AG04450 (cell line): ENCODE measurements at regions not wholly inside any gene's neighbourhood (a gene's known extent, or its start where the extent isn't known, plus 50 kb on each side); places are given as distances from the start of the nearest gene placed in this dataset.

ENCODE experiments used
- CTCF ChIA-PET: fragments of 300-600, 350-600 bp; formaldehyde crosslinking; extraction: SDS; loops from one replicate; lab custom pipeline; 2022; ENCODE audit warnings: antibody characterized with exemption, inconsistent platforms; lab: Charles Lee
- POLR2A ChIA-PET: fragments of 350-600 bp; formaldehyde crosslinking; extraction: SDS; loops from one replicate; lab custom pipeline; 2021; ENCODE audit warnings: antibody characterized with exemption, inconsistent platforms; lab: Yijun Ruan, JAX
- DNase-seq: peaks from one replicate; pipeline ENCODE4 v3.0.0-alpha.2; 2011; ENCODE audit warnings: low read depth, low spot score
- H3K27ac ChIP-seq: one replicate; pipeline ENCODE4 v1.5.1; 2012; ENCODE audit warnings: low read depth, low read length, control low read depth
- H3K27me3 ChIP-seq: one replicate; pipeline ENCODE4 v1.6.0; 2012; ENCODE audit warnings: low read length; ENCODE audit not compliant: control insufficient read depth, insufficient read depth
- H3K4me3 ChIP-seq: 2 replicates; pipeline ENCODE4 v1.5.1; 2011; ENCODE audit warnings: mild to moderate bottlenecking, low read depth, low read length, control low read depth
- H3K9me3 ChIP-seq: 2 replicates; pipeline ENCODE4 v1.5.1; 2012; ENCODE audit warnings: low read length; ENCODE audit not compliant: control insufficient read depth, insufficient read depth
- CTCF ChIP-seq: IDR thresholded peaks from 2 replicates; pipeline ENCODE4 v1.5.1; 2011; ENCODE audit warnings: low read depth, low read length, control low read depth, inconsistent platforms

- Histone ChIP-seq H3K9me3 (0 out of 2 replicates have a peak, but pooled peaks cover 3% of the 10 kb centered on the region), H3K27me3 (no peaks in the 10 kb centered on the region), H3K27ac (no peak overlapping the region), H3K4me3 (no peak overlapping the region)
- CTCF ChIA-PET = interaction anchor here (0.5 to 1.0 kb wide), 3 partner anchors 126 to 378 kb away, joined by 3 to 9 read pairs (median 5); no protein-coding TSS in a partner anchor
- DNase-seq = no peak
- no peak for TF ChIP-seq CTCF
- POLR2A ChIA-PET = no interaction called here
Observed at GRCh38 chr12:107549651-107550480, 135.7 kb upstream of the PWP1 start.

GRCh38 chr12:107551434-107551833 lies 134.2 kb upstream of the PWP1 start:
- POLR2A ChIA-PET = no interaction called here
- no peak for DNase-seq
- CTCF ChIA-PET = interaction anchor here (0.7 kb wide), 1 partner anchor 142 kb away, joined by 3 read pairs; no protein-coding TSS in a partner anchor
- no peak for TF ChIP-seq CTCF
- Histone ChIP-seq H3K4me3 (no peak overlapping the region), H3K27ac (no peak overlapping the region), H3K27me3 (no peaks in the 10 kb centered on the region), H3K9me3 (0 out of 2 replicates have a peak, but pooled peaks cover 3% of the 10 kb centered on the region)

GRCh38 chr12:107552263-107552662 lies 133.3 kb upstream of the PWP1 start:
- no peak overlapping the region for H3K4me3 ChIP-seq
- POLR2A ChIA-PET = no interaction called here
- TF ChIP-seq CTCF = no peak
- H3K27ac ChIP-seq = no peak overlapping the region
- 0 out of 2 replicates have a peak, but pooled peaks cover 3% of the 10 kb centered on the region for H3K9me3 ChIP-seq
- DNase-seq = no peak
- H3K27me3 ChIP-seq = no peaks in the 10 kb centered on the region
- CTCF ChIA-PET = interaction anchor here (0.7 kb wide), 1 partner anchor 143 kb away, joined by 3 read pairs; no protein-coding TSS in a partner anchor

GRCh38 chr12:107553211-107553765 lies 132.3 kb upstream of the PWP1 start:
- ChIA-PET CTCF (no interaction called here), POLR2A (no interaction called here)
- no peak for DNase-seq
- Histone ChIP-seq H3K9me3 (0 out of 2 replicates have a peak, but pooled peaks cover 3% of the 10 kb centered on the region), H3K27ac (no peak overlapping the region), H3K4me3 (no peak overlapping the region), H3K27me3 (no peaks in the 10 kb centered on the region)
- no peak for TF ChIP-seq CTCF

GRCh38 chr12:107554941-107555340 lies 130.7 kb upstream of the PWP1 start:
- POLR2A ChIA-PET = interaction anchor here (0.6 kb wide), 1 partner anchor 808 kb away, joined by 3 read pairs; no protein-coding TSS in a partner anchor
- no peak for DNase-seq
- H3K27me3 ChIP-seq = no peaks in the 10 kb centered on the region
- H3K9me3 ChIP-seq = 0 out of 2 replicates have a peak, but pooled peaks cover 2% of the 10 kb centered on the region
- H3K27ac ChIP-seq = no peak overlapping the region
- CTCF ChIA-PET = no interaction called here
- TF ChIP-seq CTCF = no peak
- no peak overlapping the region for H3K4me3 ChIP-seq
